Caco-2 (cell line): ENCODE measurements at regions not wholly inside any gene's neighbourhood (a gene's known extent, or its start where the extent isn't known, plus 50 kb on each side); places are given as distances from the start of the nearest gene placed in this dataset.
"Not testable (repeated sequence)": the region's sequence is repeated elsewhere in the genome, so short reads cannot be mapped to it uniquely, and the experiment has no call there.

Experiments used
- BruUV-seq: library from RNA; stranded (reverse); fragments of 400-500 nt; replicated peaks from 2 replicates; lab custom pipeline; 2021; lab: Mats Ljungman, UMichigan
- CTCF ChIA-PET: fragments of 300-600 bp; sonication (Branson Sonifier 250); formaldehyde crosslinking; loops from one replicate; lab custom pipeline; 2022; ENCODE audit warnings: antibody characterized with exemption; lab: Charles Lee
- POLR2A ChIA-PET: fragments of 300-600 bp; sonication (Branson Sonifier 250); formaldehyde crosslinking; loops from one replicate; lab custom pipeline; 2022; ENCODE audit warnings: antibody characterized with exemption; lab: Charles Lee
- DNase-seq, 2 experiments: peaks; one replicate each; pipeline versions ENCODE4 v3.0.0 to v3.0.0-alpha.2; 2020 to 2022
- H3K27me3 ChIP-seq: replicated peaks from 2 replicates; pipeline ENCODE4 v1.6.0; 2011; ENCODE audit warnings: low read length; ENCODE audit not compliant: control insufficient read depth, insufficient read depth
- H3K36me3 ChIP-seq: 2 replicates; pipeline ENCODE4 v1.5.1; 2011; ENCODE audit warnings: low read length; ENCODE audit not compliant: control insufficient read depth, insufficient read depth
- H3K4me1 ChIP-seq: fragments of 250-450 bp; sonication (Bioruptor Pico); 2 replicates; pipeline ENCODE4 v1.5.1; 2020; ENCODE audit warnings: mild to moderate bottlenecking
- H3K4me3 ChIP-seq: 2 replicates; pipeline ENCODE4 v1.5.1; 2011; ENCODE audit warnings: low read depth, mild to moderate bottlenecking, control low read depth, low read length
- H3K9me3 ChIP-seq: fragments of 250-450 bp; sonication (Bioruptor Pico); 2 replicates; pipeline ENCODE4 v1.5.1; 2020; ENCODE audit warnings: mild to moderate bottlenecking, moderate library complexity
- H3K27ac Mint-ChIP-seq: one replicate; pipeline ENCODE4 v1.8.0; 2022; ENCODE audit warnings: mixed read lengths; ENCODE audit not compliant: unreplicated experiment
- H3K27me3 Mint-ChIP-seq: one replicate; pipeline ENCODE4 v1.8.0; 2022; ENCODE audit warnings: mixed read lengths; ENCODE audit not compliant: insufficient read depth, unreplicated experiment
- H3K36me3 Mint-ChIP-seq: one replicate; pipeline ENCODE4 v1.8.0; 2022; ENCODE audit warnings: mild to moderate bottlenecking, mixed read lengths; ENCODE audit not compliant: insufficient read depth, unreplicated experiment
- H3K4me1 Mint-ChIP-seq: one replicate; pipeline ENCODE4 v1.8.0; 2022; ENCODE audit warnings: low read depth, mixed read lengths; ENCODE audit not compliant: unreplicated experiment
- H3K4me3 Mint-ChIP-seq: one replicate; pipeline ENCODE4 v1.8.0; 2022; ENCODE audit warnings: mild to moderate bottlenecking, moderate library complexity, mixed read lengths; ENCODE audit not compliant: unreplicated experiment
- H3K9me3 Mint-ChIP-seq: one replicate; pipeline ENCODE4 v1.8.0; 2022; ENCODE audit warnings: mixed read lengths; ENCODE audit not compliant: unreplicated experiment
- intact Hi-C: fragments of 100-400 bp; cut with micrococcal nuclease; formaldehyde crosslinking; loops from one replicate; pipeline ENCODE4 v1.10.0; 2022; ENCODE audit not compliant: unreplicated experiment
- TF ChIP-seq, protein P1 (sequence below), 2 experiments: fragments of 200-600 bp in 1 of 2; IDR thresholded peaks; 1 replicate in 1 of 2; 2 replicates in 1 of 2; pipeline versions ENCODE4 v1.5.1 to v1.8.0; 2011 to 2022; ENCODE audit warnings: antibody characterized with exemption in 1 of 2, control low read depth in 1 of 2, inconsistent platforms in 1 of 2, low read depth in 1 of 2, low read length in 1 of 2, mild to moderate bottlenecking in 1 of 2, moderate library complexity in 1 of 2; ENCODE audit not compliant: insufficient read depth in 1 of 2, severe bottlenecking in 1 of 2, unreplicated experiment in 1 of 2

DNA sequence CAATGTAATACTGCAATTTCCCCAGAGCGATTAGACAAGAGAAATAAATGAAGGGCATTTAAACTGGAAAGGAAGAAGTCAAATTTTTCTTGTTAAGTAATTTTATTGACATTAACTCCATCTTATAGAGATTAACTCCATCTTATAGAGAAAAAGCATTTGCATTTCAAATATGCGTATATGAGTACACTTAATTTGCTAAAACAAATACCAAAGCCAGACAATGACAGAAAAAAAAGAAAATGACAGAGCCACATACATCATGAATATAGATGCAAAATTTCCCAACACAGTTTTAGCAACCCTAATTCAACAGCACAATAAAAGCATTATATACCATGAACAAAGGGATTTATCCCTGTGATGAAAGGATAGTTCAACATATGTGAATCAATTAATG lies 1293.1 kb upstream of the EYS start:
- no peaks in the 10 kb centered on the region for H3K36me3 Mint-ChIP-seq
- H3K9me3 Mint-ChIP-seq: no peaks in the 10 kb centered on the region
- H3K27me3 Mint-ChIP-seq: peaks cover 3% of the 10 kb centered on the region
- no peak for DNase-seq
- Histone ChIP-seq H3K36me3 (no peaks in the 10 kb centered on the region), H3K4me1 (no peaks in the 10 kb centered on the region), H3K27me3 (no peaks in the 10 kb centered on the region), H3K4me3 (no peak overlapping the region), H3K9me3 (no peaks in the 10 kb centered on the region; the same call in 1 of the 2 replicates)
- no peaks in the 10 kb centered on the region for H3K4me1 Mint-ChIP-seq
- TF ChIP-seq, protein P1, sequence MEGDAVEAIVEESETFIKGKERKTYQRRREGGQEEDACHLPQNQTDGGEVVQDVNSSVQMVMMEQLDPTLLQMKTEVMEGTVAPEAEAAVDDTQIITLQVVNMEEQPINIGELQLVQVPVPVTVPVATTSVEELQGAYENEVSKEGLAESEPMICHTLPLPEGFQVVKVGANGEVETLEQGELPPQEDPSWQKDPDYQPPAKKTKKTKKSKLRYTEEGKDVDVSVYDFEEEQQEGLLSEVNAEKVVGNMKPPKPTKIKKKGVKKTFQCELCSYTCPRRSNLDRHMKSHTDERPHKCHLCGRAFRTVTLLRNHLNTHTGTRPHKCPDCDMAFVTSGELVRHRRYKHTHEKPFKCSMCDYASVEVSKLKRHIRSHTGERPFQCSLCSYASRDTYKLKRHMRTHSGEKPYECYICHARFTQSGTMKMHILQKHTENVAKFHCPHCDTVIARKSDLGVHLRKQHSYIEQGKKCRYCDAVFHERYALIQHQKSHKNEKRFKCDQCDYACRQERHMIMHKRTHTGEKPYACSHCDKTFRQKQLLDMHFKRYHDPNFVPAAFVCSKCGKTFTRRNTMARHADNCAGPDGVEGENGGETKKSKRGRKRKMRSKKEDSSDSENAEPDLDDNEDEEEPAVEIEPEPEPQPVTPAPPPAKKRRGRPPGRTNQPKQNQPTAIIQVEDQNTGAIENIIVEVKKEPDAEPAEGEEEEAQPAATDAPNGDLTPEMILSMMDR (IDR thresholded peaks at IDR 0.05; ENCODE audit: insufficient read depth in 1 of 2, low read depth in 1 of 2, low read length in 1 of 2, severe bottlenecking in 1 of 2, unreplicated experiment in 1 of 2): no peak
- intact Hi-C loops: no loop called here
- no peak overlapping the region for H3K4me3 Mint-ChIP-seq
- BruUV-seq: no TSS peak
- H3K27ac Mint-ChIP-seq: no peak overlapping the region
- ChIA-PET POLR2A (no interaction called here), CTCF (no interaction called here)

DNA sequence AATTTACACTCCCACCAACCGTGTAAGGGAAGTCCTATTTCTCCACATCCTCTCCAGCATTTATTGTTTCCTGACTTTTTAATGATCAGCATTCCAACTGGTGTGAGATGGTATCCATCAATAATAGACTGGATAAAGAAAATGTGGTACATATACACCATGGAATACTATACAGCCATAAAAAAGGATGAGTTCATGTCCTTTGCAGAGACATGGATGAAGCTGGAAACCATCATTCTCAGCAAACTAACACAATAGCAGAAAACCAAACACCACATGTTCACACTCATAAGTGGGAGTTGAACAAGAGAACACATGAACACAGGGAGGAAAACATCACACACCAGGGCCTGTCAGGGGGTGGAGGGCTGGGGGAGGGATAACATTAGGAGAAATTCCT lies 1290.6 kb upstream of the EYS start:
- H3K27ac Mint-ChIP-seq, POLR2A ChIA-PET, intact Hi-C loops, H3K4me3 Mint-ChIP-seq, H3K9me3 Mint-ChIP-seq, BruUV-seq, DNase-seq, H3K27me3 Mint-ChIP-seq, CTCF ChIA-PET, H3K4me1 Mint-ChIP-seq, H3K4me3 ChIP-seq, H3K36me3 Mint-ChIP-seq, H3K4me1 ChIP-seq, H3K9me3 ChIP-seq, H3K36me3 ChIP-seq, H3K27me3 ChIP-seq: not testable (repeated sequence)

DNA sequence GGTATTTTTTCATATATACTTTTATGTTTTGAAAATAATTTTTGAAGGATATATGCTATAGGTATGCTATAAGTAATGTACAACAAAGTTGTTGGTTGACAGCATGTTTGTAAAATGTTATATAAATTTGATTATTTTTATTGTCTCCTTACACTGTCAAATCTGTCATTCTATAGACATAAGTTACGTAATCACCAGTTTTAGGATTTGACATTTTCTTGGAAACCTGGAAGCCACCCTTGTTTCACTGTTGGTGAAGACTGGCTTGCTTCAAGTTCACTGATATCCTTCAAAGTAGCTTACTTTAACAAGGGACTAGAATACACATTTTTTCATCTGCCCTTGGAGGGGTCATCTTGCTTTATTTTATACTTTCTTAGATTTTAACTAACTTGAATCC lies 1288.6 kb upstream of the EYS start:
- Mint-ChIP-seq H3K4me1 (no peaks in the 10 kb centered on the region), H3K36me3 (no peaks in the 10 kb centered on the region), H3K9me3 (no peaks in the 10 kb centered on the region), H3K27ac (no peak overlapping the region), H3K4me3 (no peak overlapping the region), H3K27me3 (peaks cover 3% of the 10 kb centered on the region)
- no peak overlapping the region for H3K4me3 ChIP-seq
- DNase-seq: no peak
- H3K36me3 ChIP-seq: no peaks in the 10 kb centered on the region
- H3K27me3 ChIP-seq: no peaks in the 10 kb centered on the region
- intact Hi-C loops: no loop called here
- ChIA-PET CTCF (no interaction called here), POLR2A (no interaction called here)
- BruUV-seq: no TSS peak
- H3K9me3 ChIP-seq: no peaks in the 10 kb centered on the region; the same call in 1 of the 2 replicates
- TF ChIP-seq, protein P1 (IDR thresholded peaks at IDR 0.05; ENCODE audit: insufficient read depth in 1 of 2, low read depth in 1 of 2, low read length in 1 of 2, severe bottlenecking in 1 of 2, unreplicated experiment in 1 of 2): no peak
- no peaks in the 10 kb centered on the region for H3K4me1 ChIP-seq

DNA sequence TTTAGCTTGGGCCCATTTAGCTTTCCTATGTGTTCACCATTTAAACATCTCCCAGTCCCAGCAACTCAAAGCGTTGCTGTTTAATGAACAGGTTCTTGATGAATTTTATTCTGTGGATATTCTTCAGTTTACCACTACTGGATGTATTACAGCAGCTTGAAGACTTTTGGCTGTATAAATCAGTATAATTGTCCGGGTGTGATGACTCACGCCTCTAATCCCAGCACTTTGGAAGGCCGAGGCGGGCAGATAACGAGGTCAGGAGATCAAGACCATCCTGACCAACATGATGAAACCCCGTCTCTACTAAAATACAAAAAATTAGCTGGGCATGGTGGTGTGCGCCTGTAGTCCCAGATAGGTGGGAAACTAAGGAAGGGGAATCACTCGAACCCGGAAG lies 1286.7 kb upstream of the EYS start:
- POLR2A ChIA-PET, H3K4me1 ChIP-seq, BruUV-seq, H3K36me3 ChIP-seq, H3K27ac Mint-ChIP-seq, H3K9me3 ChIP-seq, H3K27me3 ChIP-seq, H3K9me3 Mint-ChIP-seq, intact Hi-C loops, H3K27me3 Mint-ChIP-seq, CTCF ChIA-PET, H3K4me3 ChIP-seq, H3K36me3 Mint-ChIP-seq, H3K4me3 Mint-ChIP-seq, H3K4me1 Mint-ChIP-seq, DNase-seq: not testable (repeated sequence)
